Left lung (tissue), 4 donors: ENCODE measurements at regions not wholly inside any gene's neighbourhood (a gene's known extent, or its start where the extent isn't known, plus 50 kb on each side); places are given as distances from the start of the nearest gene placed in this dataset.
"Not testable (repeated sequence)": the region's sequence is repeated elsewhere in the genome, so short reads cannot be mapped to it uniquely, and the experiment has no call there.

Experiments
- ATAC-seq: fragments of 200-7000 bp; cut with Tn5 transposase; one replicate; pipeline ENCODE4 v1.9.1; 2020; ENCODE audit warnings: moderate library complexity
- DNase-seq, 4 donors: peaks; one replicate each; pipeline ENCODE4 v3.0.0-alpha.2; 2013 to 2020
- H3K27ac ChIP-seq, 2 donors: fragments of 200-600 bp; sonication (generic) in 1 of 2; one replicate each; pipeline versions ENCODE4 v1.5.0 to v1.8.0; 2020 to 2021
- H3K27me3 ChIP-seq, 2 donors: fragments of 200-600 bp; sonication (generic) in 1 of 2; one replicate each; pipeline versions ENCODE4 v1.5.0 to v1.8.0; 2020 to 2021
- H3K36me3 ChIP-seq, 2 donors: fragments of 200-600 bp; sonication (generic) in 1 of 2; one replicate each; pipeline versions ENCODE4 v1.5.0 to v1.8.0; 2020 to 2021
- H3K4me1 ChIP-seq, 2 donors: fragments of 200-600 bp; one replicate each; pipeline ENCODE4 v1.8.0; 2021
- H3K4me3 ChIP-seq, 2 donors: fragments of 200-600 bp; sonication (generic) in 1 of 2; one replicate each; pipeline versions ENCODE4 v1.5.0 to v1.8.0; 2020 to 2021; ENCODE audit warnings: mild to moderate bottlenecking in 1 of 2
- H3K9me3 ChIP-seq, 2 donors: fragments of 200-600 bp; sonication (generic) in 1 of 2; one replicate each; pipeline versions ENCODE4 v1.5.0 to v1.8.0; 2020 to 2021
- intact Hi-C, 2 donors: fragments of 100-400 bp; cut with DNase I; formaldehyde crosslinking; loops; one replicate each; pipeline versions ENCODE4 v1.11.2 to v1.14.2; 2022
- TF ChIP-seq, protein P1 (sequence below), 2 donors: fragments of 200-600 bp; sonication (generic) in 1 of 2; IDR thresholded peaks; one replicate each; pipeline versions ENCODE4 v1.5.0 to v1.8.0; 2021; ENCODE audit warnings: antibody characterized with exemption in 2 of 2
- donor health status: DM: no; HTN: yes; CAD: no.
- donor health status: DM: no; HTN: no; CAD: no.

GRCh38 chr16:29232811-29233704 lies 173.5 kb downstream of the NPIPB11 start:
- DNase-seq, result no peak
- TF ChIP-seq, protein P1, sequence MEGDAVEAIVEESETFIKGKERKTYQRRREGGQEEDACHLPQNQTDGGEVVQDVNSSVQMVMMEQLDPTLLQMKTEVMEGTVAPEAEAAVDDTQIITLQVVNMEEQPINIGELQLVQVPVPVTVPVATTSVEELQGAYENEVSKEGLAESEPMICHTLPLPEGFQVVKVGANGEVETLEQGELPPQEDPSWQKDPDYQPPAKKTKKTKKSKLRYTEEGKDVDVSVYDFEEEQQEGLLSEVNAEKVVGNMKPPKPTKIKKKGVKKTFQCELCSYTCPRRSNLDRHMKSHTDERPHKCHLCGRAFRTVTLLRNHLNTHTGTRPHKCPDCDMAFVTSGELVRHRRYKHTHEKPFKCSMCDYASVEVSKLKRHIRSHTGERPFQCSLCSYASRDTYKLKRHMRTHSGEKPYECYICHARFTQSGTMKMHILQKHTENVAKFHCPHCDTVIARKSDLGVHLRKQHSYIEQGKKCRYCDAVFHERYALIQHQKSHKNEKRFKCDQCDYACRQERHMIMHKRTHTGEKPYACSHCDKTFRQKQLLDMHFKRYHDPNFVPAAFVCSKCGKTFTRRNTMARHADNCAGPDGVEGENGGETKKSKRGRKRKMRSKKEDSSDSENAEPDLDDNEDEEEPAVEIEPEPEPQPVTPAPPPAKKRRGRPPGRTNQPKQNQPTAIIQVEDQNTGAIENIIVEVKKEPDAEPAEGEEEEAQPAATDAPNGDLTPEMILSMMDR (IDR thresholded peaks at IDR 0.05), result no peak
- Histone ChIP-seq H3K9me3 (no peaks in the 10 kb centered on the region), H3K4me3 (no peak overlapping the region), H3K27me3 (no peaks in the 10 kb centered on the region), H3K4me1 (no peaks in the 10 kb centered on the region), H3K27ac (no peak overlapping the region), H3K36me3 (peaks cover 0 to 6% of the 10 kb centered on the region in 2 donors)
- no peak for ATAC-seq
- intact Hi-C loops, result no loop called here

DNA sequence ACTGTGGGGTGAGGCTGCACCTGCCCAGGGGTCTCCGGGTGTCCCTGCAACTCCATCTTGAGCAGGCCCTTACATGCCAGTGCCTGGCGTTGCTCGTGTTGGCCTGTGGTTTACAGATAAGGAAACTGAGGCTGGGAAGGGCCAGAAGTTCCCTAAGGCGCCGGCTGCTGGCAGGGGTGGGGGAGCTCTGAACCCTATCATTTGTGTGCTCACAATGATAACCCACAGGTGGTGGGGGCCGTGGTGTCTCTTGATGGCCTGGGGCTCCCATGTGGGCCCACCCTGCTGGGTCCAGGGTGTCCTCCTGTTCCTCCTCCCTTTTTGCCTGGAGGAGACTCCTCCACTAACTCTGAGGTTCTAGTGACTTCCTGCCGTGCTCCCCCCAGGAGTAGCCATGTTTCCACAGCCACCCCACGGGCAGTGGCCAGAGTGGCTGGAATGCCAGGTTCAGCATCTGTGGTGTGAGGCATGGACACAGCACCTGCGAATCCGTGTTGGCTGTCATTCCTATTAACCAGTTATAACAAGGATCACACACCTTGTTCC lies 174.3 kb downstream of the NPIPB11 start:
- ATAC-seq, intact Hi-C loops, H3K27ac ChIP-seq, H3K4me1 ChIP-seq, H3K27me3 ChIP-seq, DNase-seq, H3K36me3 ChIP-seq, H3K4me3 ChIP-seq, H3K9me3 ChIP-seq: not testable (repeated sequence)

DNA sequence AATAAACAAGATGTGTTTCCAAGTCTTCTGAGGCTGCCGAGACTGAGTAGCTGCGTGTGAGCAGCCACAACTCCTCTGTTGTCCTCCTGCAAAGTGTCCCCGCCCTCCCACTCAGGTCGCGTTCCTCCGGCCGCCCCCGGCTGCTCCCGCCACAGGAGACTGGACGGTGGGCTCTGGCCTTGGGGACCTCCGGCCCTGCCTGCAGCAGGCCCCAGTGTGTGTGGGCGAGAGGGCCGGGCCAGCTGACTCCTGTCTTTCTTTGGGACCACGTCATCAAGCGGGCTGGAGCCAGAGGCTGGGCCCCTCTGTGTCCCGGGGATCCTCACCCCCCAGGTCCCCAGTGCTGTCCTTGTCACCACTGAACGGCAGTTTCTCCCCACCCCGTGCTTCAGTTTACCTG lies 175.3 kb downstream of the NPIPB11 start:
- TF ChIP-seq, protein P1 (IDR thresholded peaks at IDR 0.05), result no peak
- Histone ChIP-seq H3K27me3 (no peaks in the 10 kb centered on the region), H3K36me3 (peaks cover 0 to 6% of the 10 kb centered on the region in 2 donors), H3K9me3 (no peaks in the 10 kb centered on the region), H3K27ac (no peak overlapping the region), H3K4me1 (no peaks in the 10 kb centered on the region), H3K4me3 (no peak overlapping the region)
- DNase-seq (no peak), ATAC-seq (peak; percentile 12)
- intact Hi-C loops, result no loop called here

- DNase-seq (peak in 1 of 4 donors; percentile 53), ATAC-seq (peak; percentile 28)
- no peaks in the 10 kb centered on the region for H3K4me1 ChIP-seq
- no peaks in the 10 kb centered on the region for H3K9me3 ChIP-seq
- no peak overlapping the region for H3K27ac ChIP-seq
- H3K27me3 ChIP-seq, result no peaks in the 10 kb centered on the region
- H3K36me3 ChIP-seq, result peaks cover 0 to 6% of the 10 kb centered on the region in 2 donors
- TF ChIP-seq, protein P1 (IDR thresholded peaks at IDR 0.05), result no peak
- intact Hi-C loops, result no loop called here
- no peak overlapping the region for H3K4me3 ChIP-seq
Measured at GRCh38 chr16:29230671-29231096, 175.8 kb downstream of the NPIPB11 start.

- ATAC-seq, DNase-seq, H3K36me3 ChIP-seq, H3K27me3 ChIP-seq, H3K27ac ChIP-seq, H3K9me3 ChIP-seq, intact Hi-C loops, H3K4me3 ChIP-seq, H3K4me1 ChIP-seq: not testable (repeated sequence)
Measured at GRCh38 chr16:29230006-29230668, 176.4 kb downstream of the NPIPB11 start.

DNA sequence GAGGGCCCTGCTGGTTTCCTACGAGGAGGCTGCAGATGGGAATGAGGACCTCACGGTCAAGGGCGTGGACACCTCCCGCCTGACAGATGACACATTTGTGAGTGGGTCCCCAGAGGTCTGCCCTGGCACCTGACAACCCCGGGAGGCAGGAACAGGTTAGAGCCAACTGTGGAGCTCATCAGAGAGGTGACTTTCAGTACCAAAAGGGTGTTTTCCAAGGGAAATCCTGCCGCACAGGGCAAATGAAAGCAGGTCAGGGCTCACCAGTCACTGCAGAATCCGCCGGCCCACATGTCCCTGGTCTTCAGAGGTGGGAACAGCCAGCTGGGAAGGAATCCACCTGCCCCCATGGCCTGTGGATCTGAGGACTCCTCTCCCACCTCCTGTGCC lies 176.9 kb downstream of the NPIPB11 start:
- H3K4me3 ChIP-seq, H3K36me3 ChIP-seq, H3K27ac ChIP-seq, ATAC-seq, H3K4me1 ChIP-seq, H3K9me3 ChIP-seq, intact Hi-C loops, H3K27me3 ChIP-seq, DNase-seq: not testable (repeated sequence)

DNA sequence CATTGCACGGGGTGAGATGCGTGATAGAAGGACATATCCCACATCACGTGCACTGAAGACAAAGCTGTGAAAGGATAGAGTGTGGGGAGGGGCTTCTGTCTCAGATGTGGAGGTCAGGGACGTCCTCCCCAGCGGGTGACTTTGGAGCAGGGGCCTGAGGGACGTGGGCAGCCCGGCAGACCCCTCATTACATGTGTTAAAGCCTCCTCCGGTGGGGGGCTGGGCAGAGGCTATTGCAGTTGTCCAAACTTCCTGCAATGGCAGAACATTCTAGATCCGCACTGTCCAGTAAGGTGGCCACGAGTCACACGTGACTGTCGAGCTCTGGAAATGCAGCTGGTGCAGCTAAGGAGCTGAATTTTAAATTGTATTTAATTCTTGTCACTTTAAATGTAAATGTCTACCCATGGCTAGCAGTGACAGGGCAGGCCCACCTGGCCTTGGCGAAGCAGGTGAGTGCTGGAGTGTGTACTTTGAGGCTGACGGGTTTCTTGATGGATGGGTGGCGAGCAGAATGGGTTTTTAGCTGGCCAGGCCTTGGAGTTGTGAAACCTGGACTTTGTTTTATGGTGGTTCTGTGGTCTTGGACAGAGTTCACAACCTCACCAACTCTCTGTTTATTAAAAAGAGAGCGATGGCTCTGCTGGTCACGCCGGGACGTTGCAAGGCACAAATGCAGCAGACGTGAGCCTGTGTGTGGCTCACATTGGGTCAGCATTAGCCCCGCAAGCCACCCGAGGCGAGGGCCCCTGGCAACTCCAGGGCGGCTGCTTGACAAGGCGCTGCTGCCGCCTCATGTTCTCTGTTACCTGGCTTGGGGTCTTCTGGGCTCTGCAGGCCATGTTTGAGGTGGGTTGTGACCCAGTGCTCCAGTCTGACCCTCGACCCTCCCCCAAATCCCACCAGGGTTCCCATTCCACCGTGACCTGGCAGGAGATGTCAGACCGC lies 177.6 kb downstream of the NPIPB11 start:
- DNase-seq, H3K4me3 ChIP-seq, H3K4me1 ChIP-seq, intact Hi-C loops, H3K36me3 ChIP-seq, ATAC-seq, H3K9me3 ChIP-seq, H3K27ac ChIP-seq, H3K27me3 ChIP-seq: not testable (repeated sequence)
